ENCODE measurements at regions not wholly inside any gene's neighbourhood (a gene's known extent, or its start where the extent isn't known, plus 50 kb on each side); places are given as distances from the start of the nearest gene placed in this dataset.

- Histone ChIP-seq H3K9ac (ENCODE audit: low read length) (no peak overlapping the region), H3K4me1 (ENCODE audit: low read length) (no peaks in the 10 kb centered on the region), H3K27me3 (ENCODE audit: low read depth, low read length) (no peaks in the 10 kb centered on the region), H4K20me1 (ENCODE audit: insufficient read depth, low read length) (no peaks in the 10 kb centered on the region), H3K27ac (ENCODE audit: low read length) (no peak overlapping the region), H2AFZ (ENCODE audit: low read depth, low read length) (no peak overlapping the region), H3K4me2 (ENCODE audit: low read length) (no peak overlapping the region), H3K9me3 (ENCODE audit: insufficient read depth, low read length) (no peaks in the 10 kb centered on the region), H3K79me2 (ENCODE audit: low read length) (no peaks in the 10 kb centered on the region), H3K4me3 (ENCODE audit: low read length) (no peak overlapping the region), H3K36me3 (replicated peaks; ENCODE audit: low read depth, low read length) (no peaks in the 10 kb centered on the region)
- no peak for TF ChIP-seq CTCF (IDR thresholded peaks at IDR 0.05; ENCODE audit: low read depth, low read length)
- no peak for TF ChIP-seq EZH2phosphoT487 (IDR thresholded peaks at IDR 0.05; ENCODE audit: low read depth)
Observed at GRCh38 chr5:145637396-145637795, 197.7 kb downstream of the PRELID2 start.

- Histone ChIP-seq H2AFZ (ENCODE audit: low read depth, low read length) (no peak overlapping the region), H4K20me1 (ENCODE audit: insufficient read depth, low read length) (no peaks in the 10 kb centered on the region), H3K4me3 (ENCODE audit: low read length) (no peak overlapping the region), H3K27ac (ENCODE audit: low read length) (no peak overlapping the region), H3K4me2 (ENCODE audit: low read length) (no peak overlapping the region), H3K79me2 (ENCODE audit: low read length) (no peaks in the 10 kb centered on the region), H3K36me3 (replicated peaks; ENCODE audit: low read depth, low read length) (no peaks in the 10 kb centered on the region), H3K4me1 (ENCODE audit: low read length) (no peaks in the 10 kb centered on the region), H3K9ac (ENCODE audit: low read length) (no peak overlapping the region), H3K9me3 (ENCODE audit: insufficient read depth, low read length) (no peaks in the 10 kb centered on the region), H3K27me3 (ENCODE audit: low read depth, low read length) (no peaks in the 10 kb centered on the region)
- no peak for TF ChIP-seq CTCF (IDR thresholded peaks at IDR 0.05; ENCODE audit: low read depth, low read length)
- TF ChIP-seq EZH2phosphoT487 (IDR thresholded peaks at IDR 0.05; ENCODE audit: low read depth): no peak
Observed at GRCh38 chr5:145636371-145636770, 198.8 kb downstream of the PRELID2 start.

- no peaks in the 10 kb centered on the region for H3K27me3 ChIP-seq (ENCODE audit: low read depth, low read length)
- H3K4me1 ChIP-seq (ENCODE audit: low read length): no peaks in the 10 kb centered on the region
- H3K9me3 ChIP-seq (ENCODE audit: insufficient read depth, low read length): no peaks in the 10 kb centered on the region
- H4K20me1 ChIP-seq (ENCODE audit: insufficient read depth, low read length): no peaks in the 10 kb centered on the region
- H2AFZ ChIP-seq (ENCODE audit: low read depth, low read length): no peak overlapping the region
- H3K9ac ChIP-seq (ENCODE audit: low read length): no peak overlapping the region
- H3K4me2 ChIP-seq (ENCODE audit: low read length): no peak overlapping the region
- TF ChIP-seq CTCF (IDR thresholded peaks at IDR 0.05; ENCODE audit: low read depth, low read length) (no peak), EZH2phosphoT487 (IDR thresholded peaks at IDR 0.05; ENCODE audit: low read depth) (no peak)
- H3K36me3 ChIP-seq (replicated peaks; ENCODE audit: low read depth, low read length): no peaks in the 10 kb centered on the region
- no peak overlapping the region for H3K4me3 ChIP-seq (ENCODE audit: low read length)
- H3K27ac ChIP-seq (ENCODE audit: low read length): no peak overlapping the region
- no peaks in the 10 kb centered on the region for H3K79me2 ChIP-seq (ENCODE audit: low read length)
Observed at GRCh38 chr5:145633474-145633873, 201.7 kb downstream of the PRELID2 start.

- H3K9me3 ChIP-seq (ENCODE audit: insufficient read depth, low read length): no peaks in the 10 kb centered on the region
- TF ChIP-seq CTCF (IDR thresholded peaks at IDR 0.05; ENCODE audit: low read depth, low read length) (no peak), EZH2phosphoT487 (IDR thresholded peaks at IDR 0.05; ENCODE audit: low read depth) (no peak)
- no peak overlapping the region for H3K4me2 ChIP-seq (ENCODE audit: low read length)
- H3K36me3 ChIP-seq (replicated peaks; ENCODE audit: low read depth, low read length): no peaks in the 10 kb centered on the region
- H2AFZ ChIP-seq (ENCODE audit: low read depth, low read length): no peak overlapping the region
- no peak overlapping the region for H3K9ac ChIP-seq (ENCODE audit: low read length)
- no peaks in the 10 kb centered on the region for H3K4me1 ChIP-seq (ENCODE audit: low read length)
- H4K20me1 ChIP-seq (ENCODE audit: insufficient read depth, low read length): no peaks in the 10 kb centered on the region
- no peak overlapping the region for H3K4me3 ChIP-seq (ENCODE audit: low read length)
- no peak overlapping the region for H3K27ac ChIP-seq (ENCODE audit: low read length)
- H3K79me2 ChIP-seq (ENCODE audit: low read length): no peaks in the 10 kb centered on the region
- H3K27me3 ChIP-seq (ENCODE audit: low read depth, low read length): no peaks in the 10 kb centered on the region
Observed at GRCh38 chr5:145632701-145633100, 202.4 kb downstream of the PRELID2 start.
